HG03196 (cell line): ENCODE measurements at regions not wholly inside any gene's neighbourhood (a gene's known extent, or its start where the extent isn't known, plus 50 kb on each side); places are given as distances from the start of the nearest gene placed in this dataset.

Experiments
- ATAC-seq: cut with Tn5 transposase; IDR thresholded peaks from one replicate; pipeline ENCODE4 v1.9.1; 2021; ENCODE audit not compliant: unreplicated experiment

DNA sequence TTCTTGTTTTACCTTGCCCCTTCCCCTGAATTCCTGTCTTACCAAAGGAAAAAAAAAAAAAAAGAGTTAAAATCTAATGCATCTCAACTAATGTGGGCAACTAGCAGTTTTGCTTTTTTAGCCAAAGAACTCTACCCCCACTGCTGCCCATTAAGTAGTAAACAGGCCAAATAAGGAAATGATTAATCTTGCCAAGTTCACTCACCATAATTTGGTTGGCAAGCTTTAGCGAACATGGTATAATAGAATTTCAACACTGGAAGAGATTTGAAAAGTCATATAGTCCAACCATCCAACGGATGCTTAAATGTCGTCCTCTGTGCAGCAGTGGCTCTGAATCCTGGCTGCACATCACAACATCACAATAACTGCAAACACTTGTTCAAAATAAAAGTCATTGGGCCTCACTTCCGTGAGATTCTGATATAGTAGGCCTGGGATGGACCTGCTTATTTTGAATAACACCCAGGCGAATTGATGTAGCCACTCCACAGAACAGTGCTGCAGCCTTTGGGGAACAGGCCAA, 142.0 kb upstream of the UBE2E1 start:
- ATAC-seq = no peak

GRCh38 chr3:23664459-23664858, 141.3 kb upstream of the UBE2E1 start:
- ATAC-seq = no peak

DNA sequence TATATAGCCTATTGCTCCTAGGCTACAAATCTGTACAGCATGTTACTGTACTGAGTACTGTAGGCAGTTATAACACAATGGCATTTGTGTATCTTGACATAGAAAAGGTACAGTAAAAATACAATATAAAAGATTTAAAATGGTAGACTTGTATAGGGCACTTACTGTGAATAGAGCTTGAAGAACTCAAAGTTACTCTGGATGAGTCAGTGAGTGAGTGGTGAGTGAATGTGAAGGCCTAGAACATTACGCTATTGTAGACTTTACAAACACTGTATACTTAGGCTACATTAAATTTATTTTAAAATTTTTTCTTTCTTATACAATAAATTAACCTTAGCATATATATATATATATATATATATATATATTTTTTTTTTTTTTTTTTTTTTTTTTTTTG, 140.0 kb upstream of the UBE2E1 start:
- ATAC-seq = no peak

DNA sequence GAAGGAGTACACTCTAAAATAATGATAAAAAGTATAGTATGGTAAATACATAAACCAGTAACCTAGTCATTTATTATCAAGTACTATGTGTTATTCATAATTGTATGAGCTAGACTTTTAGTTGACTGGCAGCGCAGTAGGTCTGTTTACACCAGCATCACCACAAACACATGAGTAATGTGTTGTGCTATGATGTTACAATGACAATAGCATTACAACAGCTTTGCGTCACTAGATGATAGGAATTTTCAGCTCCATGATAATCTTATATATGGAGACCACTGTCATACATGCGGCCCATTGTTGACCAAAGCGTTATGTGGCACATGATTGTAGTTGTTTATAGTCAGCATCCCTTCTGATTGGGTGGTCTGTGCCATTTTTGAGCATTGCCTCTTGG, 138.9 kb upstream of the UBE2E1 start:
- no peak for ATAC-seq

- no peak for ATAC-seq
These were observed 138.0 kb upstream of the UBE2E1 start for GRCh38 chr3:23667536-23668429.

- ATAC-seq = no peak
These were observed 137.3 kb upstream of the UBE2E1 start for GRCh38 chr3:23668430-23668904.

GRCh38 chr3:23669541-23670255, 136.1 kb upstream of the UBE2E1 start:
- ATAC-seq = no peak

DNA sequence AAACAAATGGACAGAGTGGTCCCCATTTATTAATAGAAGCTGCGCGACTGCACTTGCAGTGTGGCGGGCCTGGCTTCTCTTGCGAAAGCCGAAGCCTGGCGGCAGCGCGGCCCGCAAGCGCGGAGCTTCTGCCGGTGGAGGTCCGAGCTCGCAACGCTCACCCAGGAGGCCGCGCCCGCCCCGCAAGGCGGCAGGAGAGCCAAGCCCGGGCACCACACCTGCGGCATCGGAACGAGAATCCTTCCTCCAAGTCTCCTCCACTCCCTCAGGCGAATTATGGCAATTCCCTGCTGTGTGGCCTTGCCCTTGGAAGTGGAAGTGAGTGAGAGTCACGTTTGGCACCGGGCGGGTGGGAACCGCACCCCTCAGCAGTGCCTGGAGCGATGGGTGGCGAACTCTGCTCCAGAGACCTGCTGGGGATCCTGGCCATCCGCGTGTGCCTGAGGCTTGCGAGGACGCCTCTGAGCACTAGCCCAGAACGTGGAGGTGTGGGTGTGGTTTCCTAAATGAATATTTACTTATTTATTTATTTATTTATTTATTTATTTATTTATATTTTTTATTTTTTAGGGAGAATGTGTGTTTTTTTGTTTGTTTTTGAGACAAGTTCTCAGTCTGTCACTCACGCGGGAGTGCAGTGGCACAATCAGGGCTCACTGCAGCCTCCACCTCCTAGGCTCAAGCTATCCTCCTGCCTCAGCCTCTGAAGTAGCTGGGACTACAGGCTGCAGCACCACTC, 133.7 kb upstream of the UBE2E1 start:
- ATAC-seq = no peak

GRCh38 chr3:23672628-23673027, 133.1 kb upstream of the UBE2E1 start:
- ATAC-seq = no peak

DNA sequence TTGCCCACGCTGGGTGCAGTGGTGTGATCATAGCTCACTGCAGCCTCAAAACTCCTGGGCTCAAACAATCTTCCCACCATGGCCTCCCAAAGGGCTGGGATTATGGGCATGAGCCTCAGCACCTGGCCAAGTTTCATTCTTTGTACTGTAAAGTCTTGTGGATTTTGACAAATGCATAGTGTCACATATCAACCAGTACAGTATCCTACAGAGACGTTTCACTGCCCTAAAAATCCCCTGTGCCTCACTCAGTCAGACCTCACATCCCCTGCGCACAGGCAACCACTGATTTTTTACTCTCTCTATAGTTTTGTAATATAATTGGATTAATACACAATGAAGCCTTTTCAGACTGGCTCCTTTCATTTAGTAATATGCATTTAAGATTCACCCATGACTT, 130.7 kb upstream of the UBE2E1 start:
- ATAC-seq = no peak

DNA sequence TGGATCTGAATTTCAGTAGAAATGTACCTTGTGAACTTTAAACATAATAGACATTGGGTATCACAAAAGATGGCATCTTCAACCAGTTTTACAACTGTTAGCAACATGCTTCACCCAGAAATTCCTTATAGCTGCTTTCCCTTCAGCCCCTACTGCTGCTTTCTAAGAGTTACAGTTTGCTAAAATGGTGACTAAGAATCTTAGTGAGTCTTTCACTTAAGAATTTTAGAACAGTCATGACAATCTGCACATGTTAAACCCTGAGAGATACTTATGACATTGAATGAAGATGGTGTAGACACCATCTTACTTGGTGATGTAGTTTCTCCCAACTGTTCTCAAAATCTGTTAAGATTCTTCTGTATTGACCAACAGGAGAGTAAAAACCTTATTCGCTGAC, 129.7 kb upstream of the UBE2E1 start:
- no peak for ATAC-seq

- ATAC-seq = no peak
These were observed 123.1 kb upstream of the UBE2E1 start for GRCh38 chr3:23682646-23683045.

DNA sequence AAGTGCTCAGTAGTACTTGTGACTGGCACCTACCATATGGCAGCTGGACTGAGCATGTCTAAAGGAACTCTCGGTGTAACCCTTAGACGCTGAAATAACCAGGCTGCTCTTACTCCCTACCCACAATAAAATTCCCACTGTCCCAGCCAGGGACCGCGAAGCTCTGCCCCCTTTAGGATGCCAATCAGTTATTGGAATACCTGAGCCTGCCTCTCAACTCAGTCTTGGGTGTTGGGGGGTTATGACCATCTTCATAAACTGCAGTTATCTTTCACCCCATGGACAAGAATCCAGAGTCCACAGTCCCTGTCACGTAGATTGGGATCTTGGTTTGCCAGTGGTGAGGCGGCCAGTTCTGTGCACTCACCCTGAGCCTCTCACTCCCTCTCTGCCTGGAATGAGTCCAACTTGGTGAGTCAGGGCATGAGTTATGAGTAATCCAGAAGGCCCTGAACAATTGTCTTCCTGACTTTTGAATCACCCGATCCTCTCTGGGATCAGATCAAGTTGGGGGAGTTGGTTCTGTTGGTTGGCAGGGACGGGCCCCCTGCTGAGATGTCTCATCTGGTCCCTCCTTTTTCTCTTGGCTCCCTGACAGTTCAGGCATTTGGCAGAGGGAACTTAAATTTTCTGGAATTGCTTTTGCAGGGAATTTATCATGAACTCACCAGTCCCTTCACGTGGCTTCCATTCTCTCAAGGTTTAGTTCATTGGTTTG, 120.1 kb upstream of the UBE2E1 start:
- no peak for ATAC-seq

- no peak for ATAC-seq
These were observed 119.2 kb upstream of the UBE2E1 start for GRCh38 chr3:23686519-23686918.

DNA sequence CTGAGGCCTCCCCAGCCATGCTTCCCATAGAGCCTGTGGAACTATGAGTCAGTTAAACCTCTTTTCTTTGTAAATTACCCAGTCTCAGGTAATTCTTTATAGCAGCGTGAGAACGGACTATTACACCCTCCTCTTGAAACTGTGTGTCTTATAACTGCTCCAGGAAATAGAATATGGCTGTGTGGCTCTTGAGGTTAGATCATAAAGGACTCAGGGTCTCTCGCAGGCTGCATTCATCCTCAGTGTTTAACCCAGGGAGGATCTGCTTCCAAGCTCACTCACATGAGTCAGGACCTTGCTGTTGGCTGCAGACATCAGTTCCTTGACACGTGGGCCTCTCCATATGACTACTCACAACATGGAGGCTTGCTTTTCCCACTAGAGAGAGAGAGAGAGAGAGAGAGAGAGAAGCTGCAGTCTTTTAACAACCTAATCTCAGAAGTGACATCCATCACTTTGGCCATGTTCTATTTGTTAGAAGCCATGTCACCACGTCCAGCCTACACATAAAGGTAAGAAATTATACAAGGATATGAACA, 114.3 kb upstream of the UBE2E1 start:
- ATAC-seq = no peak

- no peak for ATAC-seq
These were observed 108.9 kb upstream of the UBE2E1 start for GRCh38 chr3:23696842-23697241.

DNA sequence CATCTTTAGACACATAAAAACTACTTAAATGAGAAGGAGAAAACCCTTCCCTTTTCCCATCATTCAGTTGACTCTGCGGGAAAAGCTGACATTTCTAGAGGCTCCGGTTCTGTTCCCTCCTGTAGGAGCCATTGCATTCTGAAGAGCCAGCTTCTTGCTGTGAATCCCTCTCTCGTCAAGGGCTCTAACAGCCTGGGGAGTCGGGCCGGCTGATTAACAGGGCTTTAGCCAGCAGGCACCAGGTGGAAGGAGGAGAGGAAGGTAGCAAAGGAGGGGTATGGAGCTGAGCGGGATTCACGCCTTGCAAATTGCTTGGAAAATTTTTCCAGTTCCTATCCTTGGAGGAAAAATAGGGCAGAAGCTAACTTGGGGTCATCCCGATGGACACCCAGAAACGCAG, 108.3 kb upstream of the UBE2E1 start:
- ATAC-seq = no peak

- ATAC-seq = no peak
These were observed 107.0 kb upstream of the UBE2E1 start for GRCh38 chr3:23698652-23699313.

- ATAC-seq = no peak
These were observed 105.1 kb upstream of the UBE2E1 start for GRCh38 chr3:23700616-23701015.
